ENCODE measurements at regions not wholly inside any gene's neighbourhood (a gene's known extent, or its start where the extent isn't known, plus 50 kb on each side); places are given as distances from the start of the nearest gene placed in this dataset.
"Not testable (repeated sequence)": the region's sequence is repeated elsewhere in the genome, so short reads cannot be mapped to it uniquely, and the experiment has no call there.

DNA sequence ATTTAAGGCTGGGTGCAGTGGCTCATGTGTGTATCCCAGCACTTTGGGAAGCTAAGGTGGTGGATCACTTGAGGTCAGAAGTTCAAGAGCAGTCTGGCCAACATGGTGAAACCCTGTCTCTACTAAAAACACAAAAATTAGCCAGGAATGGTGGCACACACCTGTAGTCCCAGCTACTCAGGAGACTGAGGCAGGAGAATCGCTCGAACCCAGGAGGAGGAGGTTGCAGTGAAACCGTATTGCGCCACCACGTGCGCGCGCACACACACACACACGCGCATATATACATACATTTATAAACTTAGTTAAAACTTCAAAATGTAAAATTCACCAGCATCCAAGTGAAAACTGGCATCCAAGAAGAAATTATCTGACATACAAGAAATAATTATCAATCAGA, 753.7 kb upstream of the SLITRK5 start:
- TF ChIP-seq, protein P1, sequence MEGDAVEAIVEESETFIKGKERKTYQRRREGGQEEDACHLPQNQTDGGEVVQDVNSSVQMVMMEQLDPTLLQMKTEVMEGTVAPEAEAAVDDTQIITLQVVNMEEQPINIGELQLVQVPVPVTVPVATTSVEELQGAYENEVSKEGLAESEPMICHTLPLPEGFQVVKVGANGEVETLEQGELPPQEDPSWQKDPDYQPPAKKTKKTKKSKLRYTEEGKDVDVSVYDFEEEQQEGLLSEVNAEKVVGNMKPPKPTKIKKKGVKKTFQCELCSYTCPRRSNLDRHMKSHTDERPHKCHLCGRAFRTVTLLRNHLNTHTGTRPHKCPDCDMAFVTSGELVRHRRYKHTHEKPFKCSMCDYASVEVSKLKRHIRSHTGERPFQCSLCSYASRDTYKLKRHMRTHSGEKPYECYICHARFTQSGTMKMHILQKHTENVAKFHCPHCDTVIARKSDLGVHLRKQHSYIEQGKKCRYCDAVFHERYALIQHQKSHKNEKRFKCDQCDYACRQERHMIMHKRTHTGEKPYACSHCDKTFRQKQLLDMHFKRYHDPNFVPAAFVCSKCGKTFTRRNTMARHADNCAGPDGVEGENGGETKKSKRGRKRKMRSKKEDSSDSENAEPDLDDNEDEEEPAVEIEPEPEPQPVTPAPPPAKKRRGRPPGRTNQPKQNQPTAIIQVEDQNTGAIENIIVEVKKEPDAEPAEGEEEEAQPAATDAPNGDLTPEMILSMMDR (conservative IDR thresholded peaks at IDR 0.05) = not testable (repeated sequence)
- not testable (repeated sequence) for TF ChIP-seq ZFX (IDR thresholded peaks at IDR 0.05)
